Tibial artery (tissue), 4 donors: ENCODE measurements at regions not wholly inside any gene's neighbourhood (a gene's known extent, or its start where the extent isn't known, plus 50 kb on each side); places are given as distances from the start of the nearest gene placed in this dataset.

ENCODE experiments used
- DNase-seq, 2 donors: peaks; one replicate each; pipeline ENCODE4 v3.0.0-alpha.2; 2019
- H3K27ac ChIP-seq, 2 donors: fragments of 200-600 bp; sonication (generic) in 1 of 2; 1 replicate in 1 of 2; 2 replicates in 1 of 2; pipeline ENCODE4 v1.5.1; 2018 to 2019; ENCODE audit warnings: mild to moderate bottlenecking in 1 of 2
- H3K27me3 ChIP-seq, 2 donors: fragments of 200-600 bp; sonication (generic) in 1 of 2; one replicate each; pipeline versions ENCODE4 v1.5.1 to v1.6.0; 2016 to 2019
- H3K36me3 ChIP-seq, 3 donors: fragments of 200-600 bp; sonication (generic) in 2 of 3; one replicate each; pipeline ENCODE4 v1.5.1; 2016 to 2019; ENCODE audit warnings: mild to moderate bottlenecking in 2 of 3
- H3K4me1 ChIP-seq, 4 donors: fragments of 200-600 bp; sonication (generic) in 2 of 4; 1 replicate in 3 of 4; 2 replicates in 1 of 4; pipeline ENCODE4 v1.5.1; 2016 to 2019
- H3K4me3 ChIP-seq, 2 donors: fragments of 200-600 bp; sonication (generic) in 1 of 2; 1 replicate in 1 of 2; 2 replicates in 1 of 2; pipeline ENCODE4 v1.5.1; 2018 to 2019; ENCODE audit warnings: mild to moderate bottlenecking in 2 of 2
- H3K9me3 ChIP-seq, 3 donors: fragments of 200-600 bp; sonication (generic) in 1 of 3; one replicate each; pipeline ENCODE4 v1.5.1; 2016 to 2019
- intact Hi-C: fragments of 100-400 bp; cut with DNase I; formaldehyde crosslinking; loops from one replicate; pipeline ENCODE4 v1.15.0; 2023; ENCODE audit warnings: low total_unique reads
- TF ChIP-seq, protein P1 (sequence below), 2 experiments: fragments of 200-600 bp in 1 of 2; fragments of 450-650 bp in 1 of 2; IDR thresholded peaks; one replicate each; pipeline ENCODE4 v1.5.1; 2017 to 2019; ENCODE audit warnings: antibody characterized with exemption in 2 of 2, mild to moderate bottlenecking in 1 of 2, moderate library complexity in 1 of 2

DNA sequence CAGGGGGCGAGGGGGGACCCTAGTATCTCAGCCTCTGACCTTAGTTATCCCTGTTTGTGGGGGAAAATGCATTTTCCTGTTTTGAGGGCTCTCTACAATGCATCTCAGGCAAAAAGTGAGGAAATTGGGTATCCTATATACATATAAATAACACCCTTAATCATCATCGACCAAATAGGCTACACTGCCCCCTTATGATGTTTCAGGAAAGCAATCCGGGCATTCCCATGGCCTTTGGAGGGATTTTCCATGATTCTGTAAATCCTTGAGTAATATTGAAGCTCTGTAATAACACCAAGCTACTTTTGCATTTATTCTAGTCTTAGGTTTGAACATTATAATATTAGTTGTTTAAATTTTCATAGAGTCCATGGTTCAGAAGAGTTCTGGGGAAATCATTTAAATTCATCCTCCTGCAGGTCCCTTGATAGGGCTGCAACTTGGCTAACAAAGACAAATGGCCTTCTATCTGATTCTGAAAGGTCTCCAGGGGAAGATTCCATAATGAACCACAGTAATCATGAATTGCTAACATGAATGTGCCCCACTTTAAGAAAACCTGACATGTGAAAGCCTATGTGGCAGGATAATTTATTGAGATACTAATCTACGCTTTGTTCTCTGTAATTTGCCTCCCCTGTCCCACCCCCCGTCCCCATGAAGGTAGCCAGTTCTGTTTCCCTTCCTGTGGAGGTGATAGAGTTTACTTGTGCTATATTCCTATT lies 91.5 kb upstream of the SCOC start:
- DNase-seq = no peak

DNA sequence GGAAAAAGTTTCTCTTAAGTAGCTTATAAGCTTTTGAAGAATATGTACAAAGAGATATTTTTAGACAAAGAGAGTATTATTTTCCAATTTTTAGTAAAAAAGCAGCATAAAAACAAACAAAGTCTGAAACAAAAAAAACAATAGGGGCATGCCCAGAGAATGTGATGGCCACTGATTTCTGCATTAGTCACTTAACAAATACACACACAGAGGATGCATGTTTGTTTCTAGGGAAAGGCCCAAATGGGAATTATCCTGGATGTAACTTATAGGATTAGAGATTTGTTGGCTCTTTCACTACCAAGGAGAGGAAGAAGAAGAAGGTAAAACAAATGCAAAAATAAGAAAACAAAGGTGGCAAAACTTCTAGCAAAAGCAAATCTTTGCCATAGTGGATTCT lies 95.9 kb upstream of the SCOC start:
- no peak overlapping the region for H3K27ac ChIP-seq
- TF ChIP-seq, protein P1, sequence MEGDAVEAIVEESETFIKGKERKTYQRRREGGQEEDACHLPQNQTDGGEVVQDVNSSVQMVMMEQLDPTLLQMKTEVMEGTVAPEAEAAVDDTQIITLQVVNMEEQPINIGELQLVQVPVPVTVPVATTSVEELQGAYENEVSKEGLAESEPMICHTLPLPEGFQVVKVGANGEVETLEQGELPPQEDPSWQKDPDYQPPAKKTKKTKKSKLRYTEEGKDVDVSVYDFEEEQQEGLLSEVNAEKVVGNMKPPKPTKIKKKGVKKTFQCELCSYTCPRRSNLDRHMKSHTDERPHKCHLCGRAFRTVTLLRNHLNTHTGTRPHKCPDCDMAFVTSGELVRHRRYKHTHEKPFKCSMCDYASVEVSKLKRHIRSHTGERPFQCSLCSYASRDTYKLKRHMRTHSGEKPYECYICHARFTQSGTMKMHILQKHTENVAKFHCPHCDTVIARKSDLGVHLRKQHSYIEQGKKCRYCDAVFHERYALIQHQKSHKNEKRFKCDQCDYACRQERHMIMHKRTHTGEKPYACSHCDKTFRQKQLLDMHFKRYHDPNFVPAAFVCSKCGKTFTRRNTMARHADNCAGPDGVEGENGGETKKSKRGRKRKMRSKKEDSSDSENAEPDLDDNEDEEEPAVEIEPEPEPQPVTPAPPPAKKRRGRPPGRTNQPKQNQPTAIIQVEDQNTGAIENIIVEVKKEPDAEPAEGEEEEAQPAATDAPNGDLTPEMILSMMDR (IDR thresholded peaks at IDR 0.05) = no peak
- no peaks in the 10 kb centered on the region for H3K36me3 ChIP-seq
- H3K27me3 ChIP-seq = peaks cover 0 to 12% of the 10 kb centered on the region in 2 donors
- H3K9me3 ChIP-seq = no peaks in the 10 kb centered on the region
- H3K4me1 ChIP-seq = no peaks in the 10 kb centered on the region
- no peak overlapping the region for H3K4me3 ChIP-seq
- no peak for DNase-seq
- intact Hi-C loops = no loop called here

More for the DNA sequence above, 91.5 kb upstream of the SCOC start:
- no peak overlapping the region for H3K27ac ChIP-seq
- no peaks in the 10 kb centered on the region for H3K36me3 ChIP-seq
- H3K27me3 ChIP-seq = peaks cover 0 to 12% of the 10 kb centered on the region in 2 donors
- TF ChIP-seq, protein P1 (IDR thresholded peaks at IDR 0.05) = no peak
- intact Hi-C loops = loop anchor here (5.0 kb wide), 1 partner anchor 1885 kb away; no protein-coding TSS in a partner anchor
- H3K4me1 ChIP-seq = no peaks in the 10 kb centered on the region
- no peak overlapping the region for H3K4me3 ChIP-seq
- no peaks in the 10 kb centered on the region for H3K9me3 ChIP-seq

DNA sequence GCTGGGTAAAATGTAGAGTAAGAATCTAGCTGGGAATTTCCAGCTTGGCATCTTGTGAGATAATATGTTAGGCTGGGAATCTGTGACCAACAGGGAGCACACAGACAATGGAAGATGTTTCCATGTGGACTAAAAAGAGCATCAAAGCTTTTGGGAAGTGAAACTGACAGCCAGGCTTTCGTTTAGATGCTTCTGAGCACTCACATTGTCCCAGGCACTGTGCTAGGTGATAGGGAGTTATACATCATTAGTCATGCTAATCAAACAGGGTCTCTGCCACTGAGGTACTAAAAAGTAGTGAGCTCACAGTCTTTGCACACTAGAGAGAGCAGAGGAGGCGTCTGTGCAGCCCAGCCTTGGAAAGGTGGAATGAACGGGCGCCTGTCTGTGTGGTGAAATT lies 101.9 kb upstream of the SCOC start:
- Histone ChIP-seq H3K4me3 (no peak overlapping the region), H3K9me3 (no peaks in the 10 kb centered on the region), H3K27me3 (no peaks in the 10 kb centered on the region), H3K27ac (no peak overlapping the region), H3K36me3 (no peaks in the 10 kb centered on the region), H3K4me1 (no peaks in the 10 kb centered on the region)
- TF ChIP-seq, protein P1 (IDR thresholded peaks at IDR 0.05) = no peak
- intact Hi-C loops = no loop called here
- no peak for DNase-seq

DNA sequence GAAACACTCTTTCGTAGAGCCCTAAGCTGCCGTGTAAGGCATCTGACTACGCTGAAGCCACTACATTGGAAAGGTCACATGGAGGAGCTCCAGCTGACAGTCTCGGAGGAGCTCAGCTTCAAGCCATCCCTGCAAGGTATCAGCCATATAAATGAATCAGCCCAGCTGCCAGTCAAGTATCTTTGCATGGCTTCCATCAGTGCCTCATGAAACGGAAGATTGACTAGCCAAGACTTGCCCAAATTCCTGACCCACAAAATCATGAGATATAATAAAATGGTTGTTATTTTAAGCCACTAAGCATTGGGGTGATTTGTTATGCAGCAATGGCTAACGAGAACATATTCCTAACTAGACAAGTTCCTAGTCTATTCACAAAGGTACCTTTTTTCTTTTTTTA lies 104.1 kb upstream of the SCOC start:
- H3K9me3 ChIP-seq = no peaks in the 10 kb centered on the region
- no peak for DNase-seq
- no peaks in the 10 kb centered on the region for H3K4me1 ChIP-seq
- intact Hi-C loops = no loop called here
- TF ChIP-seq, protein P1 (IDR thresholded peaks at IDR 0.05) = no peak
- no peaks in the 10 kb centered on the region for H3K27me3 ChIP-seq
- H3K4me3 ChIP-seq = no peak overlapping the region
- H3K36me3 ChIP-seq = no peaks in the 10 kb centered on the region
- no peak overlapping the region for H3K27ac ChIP-seq

DNA sequence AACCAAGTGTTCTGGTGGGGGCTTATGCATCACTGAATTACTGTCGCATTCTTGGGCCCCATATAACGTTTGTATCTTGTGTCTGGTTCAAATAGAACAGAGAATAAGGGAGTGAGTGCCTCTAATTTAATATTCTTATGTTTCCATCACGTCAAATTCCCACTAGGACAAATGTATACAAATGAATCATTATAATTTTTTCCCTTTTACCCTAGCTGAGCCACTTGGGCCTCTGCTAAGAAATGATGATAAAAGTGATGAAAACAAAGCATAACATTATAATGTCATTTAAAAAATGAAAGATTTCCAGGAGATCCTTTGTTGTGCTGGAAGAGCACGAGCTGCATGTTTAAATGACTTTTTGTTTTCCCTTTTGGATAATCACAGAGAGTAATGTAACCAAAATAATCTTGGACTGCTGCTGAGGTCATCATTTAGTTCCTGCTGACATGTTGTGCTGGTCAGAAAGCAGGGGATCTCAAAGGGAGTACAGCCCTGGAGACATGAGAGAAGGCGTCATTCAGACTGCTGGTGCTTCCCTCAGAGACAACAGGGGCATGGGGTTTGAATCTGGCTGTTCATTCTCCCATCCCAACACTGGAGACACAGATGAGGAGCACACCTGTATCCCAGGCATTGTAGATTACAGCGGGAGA lies 105.1 kb upstream of the SCOC start:
- Histone ChIP-seq H3K27ac (no peak overlapping the region), H3K36me3 (no peaks in the 10 kb centered on the region), H3K4me3 (no peak overlapping the region), H3K27me3 (no peaks in the 10 kb centered on the region), H3K4me1 (no peaks in the 10 kb centered on the region), H3K9me3 (no peaks in the 10 kb centered on the region)
- no peak for DNase-seq
- TF ChIP-seq, protein P1 (IDR thresholded peaks at IDR 0.05) = no peak
- intact Hi-C loops = no loop called here
